GM12865 (cell line): ENCODE measurements at regions not wholly inside any gene's neighbourhood (a gene's known extent, or its start where the extent isn't known, plus 50 kb on each side); places are given as distances from the start of the nearest gene placed in this dataset.

Source experiments
- DNase-seq: peaks from one replicate; pipeline ENCODE4 v3.0.0; 2010; ENCODE audit warnings: low read depth
- H3K4me3 ChIP-seq: 2 replicates; pipeline ENCODE4 v1.5.1; 2011; ENCODE audit warnings: mild to moderate bottlenecking, low read depth, low read length, control low read depth
- CTCF ChIP-seq: IDR thresholded peaks from 2 replicates; pipeline ENCODE4 v1.5.1; 2011; ENCODE audit warnings: low read length, control low read depth, low read depth, inconsistent platforms; ENCODE audit not compliant: insufficient read depth; ENCODE audit errors: missing control alignments

DNA sequence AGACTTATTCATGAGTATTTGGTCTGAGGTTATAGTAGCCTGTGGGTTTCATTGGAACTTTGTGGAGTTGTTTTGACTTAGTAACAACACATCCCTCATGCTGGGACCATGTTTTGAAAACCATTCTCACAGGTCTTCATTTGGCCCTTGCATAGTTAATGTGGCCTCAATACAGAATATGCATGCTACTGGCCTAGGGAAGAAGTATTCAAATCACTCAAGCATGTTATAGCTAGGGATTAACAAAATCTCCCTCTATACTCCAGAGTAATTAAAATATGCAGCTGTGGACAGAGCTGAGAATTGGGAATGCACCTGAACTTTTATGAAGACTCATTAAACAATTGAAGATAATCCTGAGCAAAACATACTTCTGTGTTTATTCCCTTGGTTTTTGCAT lies 325.5 kb upstream of the CHAC2 start:
- no peak for DNase-seq
- no peak for TF ChIP-seq CTCF
- H3K4me3 ChIP-seq = no peak overlapping the region

GRCh38 chr2:53438692-53439091 lies 328.9 kb upstream of the CHAC2 start:
- TF ChIP-seq CTCF = no peak
- DNase-seq = no peak

GRCh38 chr2:53438100-53438499 lies 329.5 kb upstream of the CHAC2 start:
- no peak for TF ChIP-seq CTCF
- no peak overlapping the region for H3K4me3 ChIP-seq
- no peak for DNase-seq

More at GRCh38 chr2:53438692-53439091, 328.9 kb upstream of the CHAC2 start:
- H3K4me3 ChIP-seq = no peak overlapping the region

GRCh38 chr2:53437371-53437770 lies 330.2 kb upstream of the CHAC2 start:
- no peak overlapping the region for H3K4me3 ChIP-seq
- TF ChIP-seq CTCF = no peak
- no peak for DNase-seq

GRCh38 chr2:53436882-53437281 lies 330.7 kb upstream of the CHAC2 start:
- DNase-seq = no peak
- H3K4me3 ChIP-seq = no peak overlapping the region
- no peak for TF ChIP-seq CTCF

DNA sequence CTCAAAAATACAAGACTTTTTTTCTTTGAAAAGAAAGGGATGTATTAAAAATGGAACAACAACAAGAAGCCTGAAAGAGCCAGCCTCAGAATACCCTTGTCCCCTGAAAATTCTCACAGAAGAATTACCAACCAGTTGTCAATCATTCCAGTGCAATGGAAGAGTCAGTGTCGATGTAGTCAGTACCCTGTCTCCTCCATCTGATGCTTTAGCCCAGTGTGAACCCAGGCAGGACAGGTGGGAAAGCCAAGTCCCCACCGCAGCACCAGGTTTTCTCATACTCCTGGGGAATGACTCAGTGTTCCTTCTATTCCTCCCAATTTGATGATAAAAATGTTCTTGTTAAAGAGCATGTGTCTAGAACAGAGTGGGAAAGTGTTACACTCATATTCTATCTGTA lies 332.0 kb upstream of the CHAC2 start:
- DNase-seq = no peak
- no peak overlapping the region for H3K4me3 ChIP-seq
- TF ChIP-seq CTCF = no peak

GRCh38 chr2:53434466-53434865 lies 333.1 kb upstream of the CHAC2 start:
- no peak overlapping the region for H3K4me3 ChIP-seq
- TF ChIP-seq CTCF = no peak
- DNase-seq = no peak
